Mucosa of descending colon (tissue), 3 donors: ENCODE measurements at regions not wholly inside any gene's neighbourhood (a gene's known extent, or its start where the extent isn't known, plus 50 kb on each side); places are given as distances from the start of the nearest gene placed in this dataset.
"Not testable (repeated sequence)": the region's sequence is repeated elsewhere in the genome, so short reads cannot be mapped to it uniquely, and the experiment has no call there.

Experiments used
- ATAC-seq: fragments of 200-7000 bp; cut with Tn5 transposase; one replicate; pipeline ENCODE4 v1.9.1; 2020; ENCODE audit warnings: mild to moderate bottlenecking, moderate library complexity
- DNase-seq, 3 donors: peaks; one replicate each; pipeline ENCODE4 v3.0.0-alpha.2; 2020
- H3K36me3 ChIP-seq: fragments of 200-600 bp; one replicate; pipeline ENCODE4 v1.8.0; 2021; ENCODE audit warnings: low read depth, mild to moderate bottlenecking
- H3K4me1 ChIP-seq: fragments of 200-600 bp; one replicate; pipeline ENCODE4 v1.8.0; 2021; ENCODE audit warnings: low read depth, mild to moderate bottlenecking
- H3K4me3 ChIP-seq: fragments of 200-600 bp; one replicate; pipeline ENCODE4 v1.8.0; 2021; ENCODE audit warnings: mild to moderate bottlenecking
- H3K9me3 ChIP-seq: fragments of 200-600 bp; one replicate; pipeline ENCODE4 v1.8.0; 2021; ENCODE audit warnings: mild to moderate bottlenecking
- intact Hi-C, 2 donors: fragments of 100-400 bp; cut with DNase I in 1 of 2; cut with micrococcal nuclease in 1 of 2; formaldehyde crosslinking; loops; one replicate each; pipeline versions ENCODE4 v1.11.0 to v1.11.1; 2022; cut with DNase I, micrococcal nuclease
- TF ChIP-seq, protein P1 (sequence below): fragments of 200-600 bp; IDR thresholded peaks from one replicate; pipeline ENCODE4 v1.8.0; 2022; ENCODE audit warnings: antibody characterized with exemption, mild to moderate bottlenecking
- donor health status: DM: no; HTN: no; CAD: no; lungs with moderate emphysema.
- donor health status: DM: no; HTN: no; CAD: no.
- donor health status: DM: no; HTN: yes; CAD: no.

- Histone ChIP-seq H3K9me3 (no peaks in the 10 kb centered on the region), H3K4me3 (no peak overlapping the region), H3K4me1 (no peaks in the 10 kb centered on the region), H3K36me3 (no peaks in the 10 kb centered on the region)
- ATAC-seq: no peak
- no peak for DNase-seq
- intact Hi-C loops: no loop called here
- TF ChIP-seq, protein P1, sequence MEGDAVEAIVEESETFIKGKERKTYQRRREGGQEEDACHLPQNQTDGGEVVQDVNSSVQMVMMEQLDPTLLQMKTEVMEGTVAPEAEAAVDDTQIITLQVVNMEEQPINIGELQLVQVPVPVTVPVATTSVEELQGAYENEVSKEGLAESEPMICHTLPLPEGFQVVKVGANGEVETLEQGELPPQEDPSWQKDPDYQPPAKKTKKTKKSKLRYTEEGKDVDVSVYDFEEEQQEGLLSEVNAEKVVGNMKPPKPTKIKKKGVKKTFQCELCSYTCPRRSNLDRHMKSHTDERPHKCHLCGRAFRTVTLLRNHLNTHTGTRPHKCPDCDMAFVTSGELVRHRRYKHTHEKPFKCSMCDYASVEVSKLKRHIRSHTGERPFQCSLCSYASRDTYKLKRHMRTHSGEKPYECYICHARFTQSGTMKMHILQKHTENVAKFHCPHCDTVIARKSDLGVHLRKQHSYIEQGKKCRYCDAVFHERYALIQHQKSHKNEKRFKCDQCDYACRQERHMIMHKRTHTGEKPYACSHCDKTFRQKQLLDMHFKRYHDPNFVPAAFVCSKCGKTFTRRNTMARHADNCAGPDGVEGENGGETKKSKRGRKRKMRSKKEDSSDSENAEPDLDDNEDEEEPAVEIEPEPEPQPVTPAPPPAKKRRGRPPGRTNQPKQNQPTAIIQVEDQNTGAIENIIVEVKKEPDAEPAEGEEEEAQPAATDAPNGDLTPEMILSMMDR: no peak
These were observed 151.9 kb downstream of the GXYLT1 start for GRCh38 chr12:41992692-41993215.

DNA sequence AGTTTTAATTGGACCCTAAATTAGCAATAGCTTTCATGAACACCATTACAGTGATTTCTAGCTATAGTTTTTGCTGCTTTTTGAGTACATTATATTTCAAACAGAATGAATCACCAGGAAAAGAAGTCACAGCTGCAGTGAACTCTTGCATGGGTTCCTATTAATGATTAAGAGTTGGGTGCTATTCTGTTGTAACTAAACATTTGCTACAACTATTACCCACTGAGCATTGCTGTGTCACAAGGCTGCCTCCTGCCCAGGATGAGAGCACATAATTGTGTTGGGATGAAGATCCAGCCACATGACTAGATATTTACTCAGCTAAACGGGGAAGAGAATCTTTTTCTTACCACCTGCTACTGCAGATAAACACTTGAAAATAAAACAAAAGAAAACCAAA is 152.7 kb downstream of the GXYLT1 start:
- TF ChIP-seq, protein P1: no peak
- DNase-seq: no peak
- Histone ChIP-seq H3K4me1 (no peaks in the 10 kb centered on the region), H3K9me3 (no peaks in the 10 kb centered on the region), H3K36me3 (no peaks in the 10 kb centered on the region), H3K4me3 (no peak overlapping the region)
- intact Hi-C loops: no loop called here
- no peak for ATAC-seq

- Histone ChIP-seq H3K4me1 (no peaks in the 10 kb centered on the region), H3K9me3 (no peaks in the 10 kb centered on the region), H3K36me3 (no peaks in the 10 kb centered on the region), H3K4me3 (no peak overlapping the region)
- intact Hi-C loops: no loop called here
- ATAC-seq (no peak), DNase-seq (no peak)
- TF ChIP-seq, protein P1: no peak
These were observed 156.0 kb downstream of the GXYLT1 start for GRCh38 chr12:41988715-41989114.

GRCh38 chr12:41986513-41986912 is 158.2 kb downstream of the GXYLT1 start:
- H3K4me3 ChIP-seq, H3K9me3 ChIP-seq, ATAC-seq, DNase-seq, intact Hi-C loops, H3K4me1 ChIP-seq, H3K36me3 ChIP-seq: not testable (repeated sequence)

GRCh38 chr12:41983856-41984255 is 160.8 kb downstream of the GXYLT1 start:
- DNase-seq (no peak), ATAC-seq (no peak)
- no peak overlapping the region for H3K4me3 ChIP-seq
- H3K9me3 ChIP-seq: no peaks in the 10 kb centered on the region
- intact Hi-C loops: no loop called here
- H3K36me3 ChIP-seq: no peaks in the 10 kb centered on the region
- TF ChIP-seq, protein P1: no peak
- H3K4me1 ChIP-seq: no peaks in the 10 kb centered on the region

DNA sequence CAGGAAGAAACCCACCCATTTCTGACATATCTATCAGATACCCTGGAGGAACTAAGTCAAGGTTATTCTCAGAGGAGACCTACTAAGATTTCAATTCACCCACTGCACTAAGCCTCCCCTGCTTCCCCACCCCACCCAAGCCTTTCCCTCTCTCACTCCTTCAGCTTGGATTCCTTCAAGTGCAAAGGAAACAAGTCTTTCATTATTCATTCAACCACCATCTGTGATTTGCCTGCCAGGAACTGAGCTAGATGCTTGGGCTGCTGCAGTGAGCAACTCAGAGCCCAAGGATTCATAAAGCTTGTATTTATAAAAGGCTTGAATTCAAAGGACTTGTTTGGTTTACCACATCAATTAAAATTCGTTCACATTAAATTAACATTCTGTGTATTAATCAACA is 161.3 kb downstream of the GXYLT1 start:
- no peaks in the 10 kb centered on the region for H3K4me1 ChIP-seq
- TF ChIP-seq, protein P1: no peak
- no peaks in the 10 kb centered on the region for H3K9me3 ChIP-seq
- ATAC-seq (no peak), DNase-seq (no peak)
- intact Hi-C loops: no loop called here
- H3K4me3 ChIP-seq: no peak overlapping the region
- no peaks in the 10 kb centered on the region for H3K36me3 ChIP-seq
